Tongue (tissue), 1 donor: ENCODE measurements at regions not wholly inside any gene's neighbourhood (a gene's known extent, or its start where the extent isn't known, plus 50 kb on each side); places are given as distances from the start of the nearest gene placed in this dataset.
"Not testable (repeated sequence)": the region's sequence is repeated elsewhere in the genome, so short reads cannot be mapped to it uniquely, and the experiment has no call there.

Experiments
- DNase-seq: peaks from one replicate; pipeline ENCODE4 v3.0.0-alpha.2; 2015

DNA sequence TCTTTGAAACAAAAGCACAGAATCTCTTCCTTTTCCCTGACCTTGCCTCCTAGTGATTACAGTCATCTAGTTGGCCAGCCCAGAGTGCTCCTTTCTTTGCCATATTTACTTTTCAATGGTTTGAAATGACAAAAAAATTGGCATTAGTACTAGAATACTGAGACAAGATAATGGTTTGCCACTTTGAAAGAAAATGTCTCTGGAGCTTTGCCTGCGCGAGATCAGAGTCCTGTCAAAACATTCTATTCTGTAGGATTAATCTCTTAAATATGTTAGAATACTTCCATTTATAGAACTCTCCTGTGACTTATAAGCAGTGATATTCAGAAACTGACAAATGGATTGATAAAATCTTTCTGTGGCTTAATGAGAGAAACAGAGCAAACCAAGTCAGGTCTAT, 484.0 kb upstream of the IZUMO3 start:
- DNase-seq, result no peak

DNA sequence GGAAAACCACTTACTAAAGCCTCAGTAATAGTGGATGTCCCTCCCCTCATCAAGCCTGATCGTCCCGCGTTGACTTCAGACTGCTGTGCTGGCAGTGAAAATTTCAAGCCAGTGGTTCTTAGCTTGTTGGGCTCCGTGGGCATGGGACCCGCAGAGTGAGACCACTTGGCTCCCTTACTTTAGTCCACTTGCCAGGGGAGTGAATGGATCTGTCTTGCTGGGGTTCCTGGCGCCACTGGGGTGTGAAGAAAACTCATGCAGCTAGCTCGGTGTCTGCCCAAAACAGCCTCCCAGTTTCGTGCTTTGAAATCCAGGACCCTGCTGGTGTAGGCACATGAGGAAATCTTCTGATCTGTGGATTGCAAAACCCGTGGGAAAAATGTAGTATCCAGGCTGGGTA, 480.0 kb upstream of the IZUMO3 start:
- no peak for DNase-seq

DNA sequence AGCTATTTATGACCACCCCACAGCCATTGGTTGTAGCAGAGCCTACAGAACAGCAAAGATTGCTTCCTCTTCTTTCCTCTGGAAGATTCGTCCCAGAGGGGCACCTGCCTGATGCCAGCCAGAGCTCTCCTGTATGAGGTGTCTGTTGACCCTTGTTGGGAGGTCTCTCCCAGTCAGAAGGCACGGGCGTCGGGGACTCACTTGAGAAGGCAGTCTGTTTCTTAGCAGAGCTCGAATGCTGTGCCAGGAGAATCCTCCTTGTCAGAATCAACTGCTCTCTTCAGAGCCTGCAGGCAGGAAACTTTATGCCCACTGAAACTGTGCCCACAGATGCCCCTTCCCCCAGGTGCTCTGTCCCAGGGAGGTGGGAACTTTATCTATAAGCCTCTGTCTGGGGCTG, 479.5 kb upstream of the IZUMO3 start:
- DNase-seq, result no peak

DNA sequence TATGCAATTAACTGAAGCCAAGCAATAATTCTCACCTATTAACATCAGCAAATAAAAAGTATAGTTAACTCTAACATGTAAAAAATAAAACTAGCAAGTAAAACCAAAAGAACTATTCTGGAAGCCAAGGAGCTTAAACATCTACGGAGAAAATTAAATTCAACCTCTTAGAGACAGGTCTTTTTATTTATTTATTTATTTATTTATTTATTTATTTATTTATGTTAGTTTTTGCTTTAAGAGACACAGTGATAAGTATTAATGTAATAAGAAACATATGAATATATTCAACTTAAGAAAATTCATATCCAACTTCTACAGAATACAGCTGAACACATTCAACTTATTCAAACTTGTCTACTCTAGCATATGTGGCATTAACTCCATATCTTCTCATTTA, 472.1 kb upstream of the IZUMO3 start:
- no peak for DNase-seq

DNA sequence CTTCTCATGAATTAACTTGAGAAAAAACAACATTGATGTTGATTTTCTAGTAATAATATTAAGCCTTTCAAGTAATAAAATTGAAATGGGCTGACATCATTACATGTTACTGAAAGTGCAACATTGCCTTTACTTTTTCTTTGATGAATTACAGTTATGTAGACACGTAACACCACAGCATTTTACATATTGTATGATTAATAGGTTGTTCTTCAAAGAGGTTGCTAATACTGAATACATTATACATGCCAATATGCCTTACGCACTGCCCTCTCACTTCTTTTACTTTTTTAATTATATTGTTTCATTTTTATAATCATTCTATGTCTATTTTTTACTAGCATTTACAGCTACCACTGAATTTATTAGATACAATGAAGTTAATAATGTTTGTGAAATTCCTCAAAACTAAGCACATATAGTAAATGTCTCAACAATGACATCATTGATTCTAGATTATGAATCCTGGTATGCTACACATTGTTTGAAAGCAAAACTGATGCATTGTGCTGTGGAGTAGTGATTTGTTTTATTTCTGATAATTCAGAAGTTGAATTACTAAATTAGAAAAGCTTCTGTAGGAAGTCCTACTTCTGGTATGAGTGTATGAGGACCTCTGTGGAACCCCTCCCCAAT, 464.4 kb upstream of the IZUMO3 start:
- no peak for DNase-seq

DNA sequence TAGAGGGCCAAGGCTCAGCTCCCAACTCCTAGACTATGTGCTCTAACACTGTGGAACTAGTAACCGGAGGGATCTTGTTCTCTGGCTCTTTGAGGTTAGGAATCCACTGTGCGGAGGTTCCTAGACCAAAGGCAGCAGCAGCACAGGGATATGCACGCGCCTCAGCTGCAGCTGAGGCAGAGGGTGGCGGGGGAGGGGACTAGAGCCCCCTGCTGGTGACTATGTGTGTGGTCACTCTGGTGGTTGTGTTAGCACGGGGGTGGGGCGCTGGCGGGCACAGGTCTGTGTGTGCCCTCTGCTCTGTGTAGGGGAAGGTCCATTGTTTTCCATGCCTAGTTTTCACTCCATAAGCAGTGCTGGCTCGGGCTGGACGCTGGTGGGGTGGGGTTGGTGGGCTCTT, 458.0 kb upstream of the IZUMO3 start:
- no peak for DNase-seq

DNA sequence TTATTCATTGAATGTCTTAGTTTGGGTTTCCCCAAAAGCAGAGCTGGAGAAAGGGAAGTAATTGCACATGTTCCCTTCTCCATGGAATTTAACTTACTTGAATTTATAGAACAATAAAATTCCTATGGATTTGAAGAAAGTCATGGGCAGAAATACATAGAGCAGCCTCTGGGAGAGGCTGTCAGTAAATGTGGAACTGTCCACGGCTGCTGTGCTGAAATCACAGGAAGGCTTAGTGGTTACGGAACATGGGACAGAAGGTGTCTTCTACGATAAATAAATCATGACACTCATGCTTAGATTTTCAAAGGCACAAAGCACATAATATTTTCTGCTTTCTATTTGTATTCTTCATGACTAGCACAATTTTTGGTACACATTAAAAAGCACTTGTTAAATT, 440.6 kb upstream of the IZUMO3 start:
- no peak for DNase-seq

DNA sequence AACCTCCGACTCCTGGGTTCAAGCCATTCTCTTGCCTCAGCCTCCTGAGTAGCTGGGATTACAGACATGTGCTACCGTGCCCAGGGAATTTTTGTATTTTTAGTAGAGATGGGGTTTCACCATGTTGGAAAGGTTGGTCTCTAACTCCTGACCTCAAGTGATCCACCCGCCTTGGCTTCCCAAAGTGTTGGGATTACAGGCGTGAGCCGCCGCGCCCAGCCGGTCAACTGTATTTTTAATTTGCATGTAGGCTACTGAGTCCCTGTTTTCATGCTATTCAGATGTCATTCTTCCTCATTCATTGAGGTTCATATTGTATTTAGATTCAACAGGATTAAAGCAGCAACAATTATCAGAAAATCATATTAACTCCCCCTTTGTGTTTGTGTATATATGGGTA, 425.1 kb upstream of the IZUMO3 start:
- DNase-seq, result not testable (repeated sequence)

DNA sequence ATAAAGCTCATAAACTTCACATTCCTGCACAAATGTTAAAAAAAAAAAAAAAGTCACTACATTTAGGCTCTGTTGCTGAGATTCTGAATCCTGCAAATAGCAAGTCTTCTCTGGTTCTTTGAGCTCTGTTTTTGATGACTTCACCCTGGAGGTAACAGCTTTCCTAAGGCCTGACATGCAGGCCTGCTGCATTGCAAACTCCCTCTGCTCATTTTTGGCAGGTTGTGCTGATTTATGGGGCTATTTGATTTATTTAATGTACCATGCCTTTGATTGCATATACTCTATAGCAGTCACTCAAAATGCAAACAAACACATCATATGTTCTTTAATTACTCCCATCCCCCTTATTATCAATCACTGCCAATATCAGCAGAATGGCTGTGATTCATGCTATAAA, 416.1 kb upstream of the IZUMO3 start:
- no peak for DNase-seq

DNA sequence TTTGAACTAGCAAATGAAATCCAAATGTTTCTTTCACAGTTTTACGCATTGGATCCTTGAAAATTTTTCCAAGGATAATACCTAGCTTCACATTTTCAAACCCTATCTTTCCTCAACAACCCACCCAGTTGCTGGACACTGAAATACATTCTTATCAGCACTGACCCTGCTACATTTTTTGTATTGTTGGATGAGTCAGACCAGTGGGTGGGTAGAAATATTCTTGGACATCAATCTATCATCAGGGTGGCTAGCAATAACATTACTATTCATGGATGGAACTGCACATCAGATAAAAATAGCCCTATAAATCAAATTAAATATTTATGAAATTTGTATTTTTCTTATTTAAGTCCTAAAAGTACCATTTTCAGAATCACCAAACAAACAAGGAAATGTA, 407.4 kb upstream of the IZUMO3 start:
- no peak for DNase-seq

DNA sequence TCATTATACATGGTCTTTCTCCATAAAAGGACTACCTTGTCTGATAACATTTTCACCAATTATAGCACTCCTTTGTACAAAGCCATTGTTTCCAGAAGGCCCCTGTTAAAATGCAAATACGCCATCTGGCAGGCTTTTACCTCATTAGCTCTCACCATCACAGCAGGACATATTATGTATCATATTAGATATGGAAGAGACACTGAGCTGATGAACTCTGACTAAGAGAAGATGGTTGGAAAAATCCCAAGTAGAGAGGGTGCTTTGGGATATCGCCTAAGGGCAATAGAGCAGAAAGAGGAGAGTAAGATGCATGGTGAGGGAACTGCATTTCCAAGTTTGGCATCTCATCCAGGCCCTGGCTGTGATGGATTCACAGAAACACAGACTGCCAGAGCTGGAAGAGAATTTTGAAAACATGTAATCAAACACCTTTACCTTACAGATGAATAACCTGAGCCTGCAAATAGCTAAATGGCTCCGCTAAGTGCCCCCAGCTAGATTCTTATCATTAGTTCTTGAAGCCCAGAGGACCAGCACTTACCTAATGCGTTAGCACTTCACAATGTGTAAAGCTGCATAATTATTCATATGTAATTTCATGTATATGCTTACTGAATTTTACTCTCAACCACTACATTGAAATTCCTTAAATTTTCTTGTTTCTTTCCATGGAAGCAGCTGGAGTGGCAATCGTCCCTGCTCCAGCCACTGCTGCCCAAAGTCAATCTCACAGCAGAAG, 393.6 kb upstream of the IZUMO3 start:
- no peak for DNase-seq

DNA sequence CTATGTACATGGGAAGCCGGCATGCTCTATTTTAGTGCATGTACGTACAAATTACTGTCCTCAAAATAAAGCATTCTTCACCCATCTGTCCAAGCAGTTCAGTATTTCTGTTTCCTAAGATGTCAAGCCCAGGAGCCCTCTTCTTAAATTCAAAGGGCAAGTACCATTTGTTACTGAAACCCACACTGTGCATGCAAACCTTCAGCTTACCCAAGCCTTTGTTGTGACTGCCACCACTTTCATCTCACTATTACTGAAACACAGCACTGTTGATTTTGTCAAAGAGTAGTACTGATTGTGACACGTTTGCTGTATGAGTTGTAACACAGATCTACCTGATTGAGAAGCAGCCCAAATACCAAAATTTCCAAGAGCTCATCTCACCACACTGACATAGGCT, 390.4 kb upstream of the IZUMO3 start:
- no peak for DNase-seq

DNA sequence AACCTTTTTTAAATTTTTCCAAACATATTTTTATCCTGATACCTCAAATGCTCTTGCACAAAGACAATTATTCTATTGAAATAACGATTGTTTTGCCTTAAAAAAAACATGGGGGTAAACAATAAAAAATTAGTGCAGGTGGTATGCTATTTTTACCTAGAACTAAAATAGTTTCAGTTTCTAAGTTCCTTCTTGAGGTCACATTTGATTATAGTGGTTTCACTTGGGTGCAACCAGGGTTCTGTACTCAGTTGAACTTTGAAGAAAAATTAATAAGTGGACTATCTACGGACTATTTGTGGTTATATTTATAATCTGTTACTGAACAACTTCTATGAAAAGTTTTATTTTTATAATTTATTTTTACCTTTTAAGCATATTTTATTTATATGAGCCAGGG, 387.1 kb upstream of the IZUMO3 start:
- no peak for DNase-seq

DNA sequence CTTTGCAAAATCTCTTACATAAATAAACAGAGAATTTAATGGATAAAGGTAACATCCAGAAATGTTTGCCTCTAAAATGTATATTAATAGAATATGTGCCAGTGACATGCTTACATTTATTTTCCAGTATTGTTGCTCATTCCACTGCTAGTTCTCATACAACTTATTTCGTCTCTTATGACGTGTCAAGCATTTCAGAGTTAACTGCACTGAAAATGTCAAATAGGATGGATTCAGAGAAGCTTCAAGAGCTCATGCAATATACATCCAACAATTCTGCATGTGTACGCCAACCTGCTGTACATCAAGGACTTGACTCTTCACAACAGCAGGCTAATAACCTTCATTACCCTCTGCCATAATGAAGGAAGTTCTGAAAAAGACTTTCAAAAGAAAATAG, 386.2 kb upstream of the IZUMO3 start:
- no peak for DNase-seq

DNA sequence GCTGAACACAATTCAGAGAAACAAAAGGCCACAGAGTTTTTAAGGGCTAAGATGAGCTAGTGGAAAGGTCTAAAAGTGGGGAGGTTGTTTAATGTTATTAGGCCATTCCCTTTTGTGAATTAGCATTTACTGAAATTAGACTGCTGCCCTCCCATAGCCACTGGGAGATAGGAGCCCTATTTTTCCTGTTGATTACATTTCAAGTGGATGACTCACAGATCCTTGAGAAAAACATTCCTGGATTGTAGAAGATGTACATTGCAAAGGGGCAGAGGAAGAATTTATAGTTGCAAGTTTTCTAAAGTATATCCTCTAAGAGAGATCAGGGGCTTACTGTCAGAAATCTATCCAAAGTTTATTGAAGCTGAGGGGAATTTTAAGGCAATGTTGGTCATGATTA, 367.1 kb upstream of the IZUMO3 start:
- DNase-seq, result no peak

DNA sequence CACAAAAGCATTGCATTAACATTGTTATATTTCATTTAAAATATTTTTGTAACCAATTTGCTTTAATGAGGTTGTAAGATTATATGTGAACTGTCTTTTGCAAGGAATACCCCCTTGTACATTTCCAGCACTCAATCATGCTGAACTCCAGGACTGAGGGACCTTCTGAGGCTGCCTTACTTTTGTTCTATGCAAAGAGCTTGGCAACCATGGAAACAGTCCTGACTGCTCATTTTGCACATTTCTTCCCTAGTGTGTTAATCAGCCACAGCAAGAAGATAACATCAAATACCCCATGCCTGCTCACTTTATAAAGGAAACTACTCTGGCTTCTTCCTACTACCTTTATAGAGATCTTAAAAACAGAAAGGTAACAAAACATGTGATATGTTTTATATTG, 355.6 kb upstream of the IZUMO3 start:
- DNase-seq, result no peak

DNA sequence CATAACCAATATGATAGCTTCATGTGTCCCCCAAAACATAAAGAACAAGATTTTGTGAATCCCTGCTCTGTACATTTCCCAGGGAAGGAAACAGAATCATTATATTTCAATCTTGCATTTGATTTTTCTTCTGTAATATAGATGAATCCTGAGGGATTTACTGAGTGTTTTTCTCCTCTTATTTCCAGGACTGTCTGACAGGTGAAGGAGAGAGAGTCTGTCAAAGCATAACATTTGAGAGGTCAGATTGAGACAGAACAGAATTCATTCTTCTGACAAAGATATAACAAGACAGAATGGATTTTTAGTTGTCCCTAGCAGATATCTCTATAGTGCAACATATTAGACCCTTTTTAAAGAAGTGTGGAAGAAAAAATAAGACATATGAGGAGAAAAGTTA, 354.5 kb upstream of the IZUMO3 start:
- no peak for DNase-seq

DNA sequence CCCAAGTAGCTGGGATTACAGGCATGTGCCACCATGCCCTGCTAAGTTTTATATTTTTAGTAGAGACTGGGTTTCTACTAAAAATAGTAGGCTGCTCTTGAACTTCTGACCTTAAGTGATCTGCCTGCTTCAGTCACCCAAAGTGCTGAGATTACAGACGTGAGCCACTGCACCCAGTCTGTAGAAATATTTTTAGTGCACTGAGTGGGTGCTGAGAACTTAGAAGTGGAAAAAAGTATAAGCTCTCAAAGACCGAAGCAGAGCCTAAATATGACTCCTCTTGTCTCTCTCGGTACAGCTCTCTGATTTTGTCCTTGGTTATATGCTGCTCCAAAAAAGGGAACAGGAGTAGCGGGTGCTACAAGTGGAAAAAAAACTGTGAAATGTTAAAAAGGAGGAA, 353.8 kb upstream of the IZUMO3 start:
- no peak for DNase-seq

DNA sequence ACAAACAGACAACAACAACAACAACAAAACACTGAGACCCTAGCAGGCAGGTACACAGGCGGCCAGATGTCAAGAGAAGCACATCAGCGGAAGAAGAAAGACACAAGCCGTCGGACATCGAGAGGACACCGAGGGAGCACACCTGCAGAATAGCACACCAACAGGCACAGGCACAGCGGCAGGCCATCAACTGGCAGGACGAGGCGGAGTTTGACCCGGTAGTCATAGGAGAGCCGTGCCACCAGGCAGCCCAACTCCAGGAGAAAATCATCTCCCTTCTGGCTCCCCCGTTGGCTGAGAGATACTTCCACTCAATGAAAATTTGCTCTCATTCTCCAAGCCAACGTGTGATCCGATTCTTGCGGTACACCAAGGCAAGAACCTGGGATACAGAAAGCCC, 352.1 kb upstream of the IZUMO3 start:
- DNase-seq, result no peak

DNA sequence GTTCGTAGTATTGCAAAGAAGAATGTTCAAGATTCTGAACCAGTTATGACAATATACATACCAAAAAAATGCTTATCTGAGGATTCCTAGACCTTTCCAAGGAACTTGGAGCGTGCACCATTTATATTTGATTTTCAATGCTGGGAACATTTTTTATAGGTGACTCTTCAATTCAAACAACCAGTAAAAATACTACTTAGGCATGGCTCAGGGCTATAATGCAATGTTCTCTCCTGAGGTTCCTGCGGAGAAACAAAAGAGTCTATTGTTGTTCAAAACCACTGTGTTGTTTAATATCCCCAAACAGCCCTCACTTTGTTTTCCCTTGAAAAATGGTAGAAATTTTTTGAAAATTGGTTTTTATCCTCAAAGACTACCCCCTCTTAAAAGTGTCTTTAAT, 335.7 kb upstream of the IZUMO3 start:
- no peak for DNase-seq

DNA sequence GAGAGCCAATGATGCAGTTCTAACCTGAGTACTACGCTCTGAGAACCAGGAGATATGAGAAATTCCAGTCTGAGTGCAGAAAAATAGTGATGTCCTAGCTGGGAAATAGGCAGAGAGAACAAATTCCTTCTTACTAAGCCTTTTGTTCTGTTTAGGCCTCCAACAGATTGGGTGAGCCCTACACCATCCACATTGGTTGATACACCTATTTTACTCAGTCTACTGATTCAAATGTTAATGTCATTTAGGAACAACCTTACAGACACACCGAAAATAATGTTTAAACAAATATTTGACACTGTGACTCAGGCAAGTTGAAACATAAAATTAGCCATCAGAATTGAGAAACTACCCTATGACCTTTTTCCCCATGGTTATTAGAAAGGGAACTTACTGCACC, 333.9 kb upstream of the IZUMO3 start:
- no peak for DNase-seq

DNA sequence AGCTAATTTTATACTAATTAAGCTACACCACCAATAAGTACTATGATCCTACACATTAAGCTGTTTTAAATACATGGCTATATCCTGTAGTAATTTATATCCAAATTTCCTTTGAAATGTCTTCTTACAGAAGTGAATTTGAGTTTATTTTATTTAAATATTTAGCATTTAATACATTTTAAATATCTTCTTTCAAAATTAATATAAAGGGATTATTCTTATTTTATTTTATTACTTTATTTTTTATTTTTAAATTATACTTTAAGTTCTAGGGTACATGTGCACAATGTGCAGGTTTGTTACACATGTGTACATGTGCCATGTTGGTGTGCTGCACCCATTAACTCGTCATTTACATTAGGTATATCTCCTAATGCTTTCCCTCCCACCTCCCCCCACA, 310.9 kb upstream of the IZUMO3 start:
- DNase-seq, result not testable (repeated sequence)

DNA sequence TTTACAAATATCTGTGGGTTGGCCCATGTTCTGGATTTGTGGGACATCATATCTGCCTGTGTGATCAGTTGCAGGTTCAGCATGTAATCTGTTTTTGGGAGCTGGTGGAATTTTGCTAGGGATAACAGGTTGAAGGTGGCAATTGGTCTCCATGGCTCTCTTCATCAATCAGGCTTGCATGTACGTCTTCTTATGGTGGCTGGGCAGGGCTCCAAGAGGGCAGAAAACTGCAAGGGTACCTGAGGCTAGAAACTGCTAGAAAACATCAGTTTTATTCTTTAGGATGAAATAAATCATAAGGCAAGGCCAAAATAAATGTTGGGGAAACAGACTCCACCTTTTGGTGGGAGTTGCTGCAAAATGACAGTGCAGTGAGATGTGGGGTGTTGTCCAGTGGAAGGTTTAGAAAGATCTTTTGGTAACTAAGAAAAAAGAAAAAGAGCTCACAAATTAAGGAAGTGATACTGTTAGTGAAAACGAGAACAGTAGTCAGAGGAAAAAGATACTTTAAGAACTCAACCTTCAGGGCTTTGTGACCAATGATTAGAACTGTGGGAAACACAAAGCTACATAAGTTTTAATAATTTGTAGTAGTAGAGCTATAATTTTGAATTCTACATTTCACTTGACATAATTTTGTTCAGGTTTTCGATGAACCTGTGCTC, 300.7 kb upstream of the IZUMO3 start:
- DNase-seq, result no peak

DNA sequence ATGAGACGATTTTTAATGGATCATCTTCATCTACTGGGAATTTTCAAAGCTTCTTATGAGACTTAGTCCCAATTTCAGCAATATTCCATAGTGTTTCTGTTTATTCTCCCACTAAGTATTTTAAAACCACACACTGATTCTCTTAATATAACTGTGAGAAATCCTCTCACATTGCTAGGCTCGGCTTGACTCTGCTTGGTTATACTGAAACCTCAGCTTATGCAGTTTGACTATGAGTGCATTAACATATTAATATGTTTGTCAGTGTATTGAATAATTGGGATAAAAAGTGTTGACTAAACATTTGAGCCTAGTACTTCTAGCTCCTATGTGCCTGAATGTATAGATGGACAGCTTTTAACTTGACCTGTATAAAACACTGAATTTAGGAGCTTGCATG, 298.5 kb upstream of the IZUMO3 start:
- DNase-seq, result no peak
